Kidney (tissue), 13 donors: ENCODE measurements at regions not wholly inside any gene's neighbourhood (a gene's known extent, or its start where the extent isn't known, plus 50 kb on each side); places are given as distances from the start of the nearest gene placed in this dataset.

Source experiments
- DNase-seq, 5 donors: peaks; one replicate each; pipeline ENCODE4 v3.0.0-alpha.2; 2013 to 2020
- FAIRE-seq: peaks from 2 replicates; lab custom pipeline; 2012; peaks lifted over from hg19 to GRCh38; lab: Jason Lieb, UNC
- H3K27ac ChIP-seq, 2 donors: one replicate each; pipeline ENCODE4 v1.7.0; 2013; ENCODE audit warnings: low read depth in 2 of 2, low read length in 2 of 2, inconsistent platforms in 1 of 2
- H3K27me3 ChIP-seq: one replicate; pipeline ENCODE4 v1.7.1; 2013; ENCODE audit warnings: low read length, inconsistent platforms; ENCODE audit not compliant: control insufficient read depth, insufficient read depth
- H3K36me3 ChIP-seq, 3 donors: one replicate each; pipeline versions ENCODE4 v1.7.0 to v1.7.1; 2013; ENCODE audit warnings: low read length in 3 of 3, control low read depth in 1 of 3, inconsistent platforms in 1 of 3; ENCODE audit not compliant: insufficient read depth in 3 of 3, control insufficient read depth in 2 of 3
- H3K4me1 ChIP-seq, 3 donors: one replicate each; pipeline versions ENCODE4 v1.7.0 to v1.7.1; 2013; ENCODE audit warnings: low read length in 3 of 3, inconsistent platforms in 1 of 3, low read depth in 1 of 3; ENCODE audit not compliant: control insufficient read depth in 2 of 3, insufficient read depth in 2 of 3
- H3K4me3 ChIP-seq, 3 donors: one replicate each; pipeline versions ENCODE4 v1.7.0 to v1.8.1; 2013; ENCODE audit warnings: low read length in 3 of 3, control low read depth in 1 of 3, inconsistent platforms in 1 of 3
- H3K9ac ChIP-seq, 3 donors: one replicate each; pipeline versions ENCODE4 v1.7.0 to v1.7.1; 2013; ENCODE audit warnings: low read length in 3 of 3, control low read depth in 1 of 3, inconsistent platforms in 1 of 3
- H3K9me3 ChIP-seq, 3 donors: one replicate each; pipeline versions ENCODE4 v1.7.0 to v1.7.1; 2013; ENCODE audit warnings: low read length in 3 of 3, control low read depth in 1 of 3, inconsistent platforms in 1 of 3; ENCODE audit not compliant: control insufficient read depth in 2 of 3, insufficient read depth in 1 of 3
- intact Hi-C: fragments of 100-400 bp; cut with DNase I; formaldehyde crosslinking; loops from one replicate; pipeline ENCODE4 v1.11.1; 2022
- TF ChIP-seq, protein P1 (sequence below): IDR thresholded peaks from 3 replicates; pipeline ENCODE4 v1.5.1; 2012; ENCODE audit warnings: mild to moderate bottlenecking, moderate library complexity, borderline replicate concordance; ENCODE audit not compliant: insufficient read depth; ENCODE audit errors: extremely low read depth
- donor health status: control.
- donor health status: control.
- donor health status: control.
- donor health status: control.
- donor health status: control.
- donor health status: DM: yes; HTN: yes; CAD: no.
- donor health status: Normal renal cell carcinoma (clear cell type).

DNA sequence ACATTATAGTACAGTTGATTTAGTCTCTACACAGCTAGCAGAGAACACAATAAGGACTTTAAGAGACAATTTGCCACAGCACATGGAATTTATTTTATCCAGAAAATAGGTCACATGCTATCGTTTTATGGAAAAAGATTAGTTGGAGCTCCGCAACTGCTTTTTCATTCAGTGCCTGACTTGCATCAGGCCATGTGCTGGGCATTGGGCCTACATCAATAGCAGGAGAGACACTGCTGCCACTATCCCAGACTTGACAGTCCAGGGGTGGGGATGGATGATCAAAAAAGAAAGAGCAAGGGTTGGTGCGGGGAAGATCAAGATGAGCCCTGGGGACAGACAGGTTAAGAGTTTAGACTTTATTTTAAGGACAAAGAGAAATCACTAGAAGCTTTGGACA is 75.2 kb upstream of the C3orf80 start:
- no peak overlapping the region for H3K4me3 ChIP-seq
- FAIRE-seq: no peak
- no peak overlapping the region for H3K27ac ChIP-seq
- H3K4me1 ChIP-seq: no peaks in the 10 kb centered on the region
- H3K9ac ChIP-seq: no peak overlapping the region
- no peak for DNase-seq
- TF ChIP-seq, protein P1, sequence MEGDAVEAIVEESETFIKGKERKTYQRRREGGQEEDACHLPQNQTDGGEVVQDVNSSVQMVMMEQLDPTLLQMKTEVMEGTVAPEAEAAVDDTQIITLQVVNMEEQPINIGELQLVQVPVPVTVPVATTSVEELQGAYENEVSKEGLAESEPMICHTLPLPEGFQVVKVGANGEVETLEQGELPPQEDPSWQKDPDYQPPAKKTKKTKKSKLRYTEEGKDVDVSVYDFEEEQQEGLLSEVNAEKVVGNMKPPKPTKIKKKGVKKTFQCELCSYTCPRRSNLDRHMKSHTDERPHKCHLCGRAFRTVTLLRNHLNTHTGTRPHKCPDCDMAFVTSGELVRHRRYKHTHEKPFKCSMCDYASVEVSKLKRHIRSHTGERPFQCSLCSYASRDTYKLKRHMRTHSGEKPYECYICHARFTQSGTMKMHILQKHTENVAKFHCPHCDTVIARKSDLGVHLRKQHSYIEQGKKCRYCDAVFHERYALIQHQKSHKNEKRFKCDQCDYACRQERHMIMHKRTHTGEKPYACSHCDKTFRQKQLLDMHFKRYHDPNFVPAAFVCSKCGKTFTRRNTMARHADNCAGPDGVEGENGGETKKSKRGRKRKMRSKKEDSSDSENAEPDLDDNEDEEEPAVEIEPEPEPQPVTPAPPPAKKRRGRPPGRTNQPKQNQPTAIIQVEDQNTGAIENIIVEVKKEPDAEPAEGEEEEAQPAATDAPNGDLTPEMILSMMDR: no peak
- H3K36me3 ChIP-seq: no peaks in the 10 kb centered on the region
- intact Hi-C loops: no loop called here
- H3K27me3 ChIP-seq: no peaks in the 10 kb centered on the region
- H3K9me3 ChIP-seq: no peaks in the 10 kb centered on the region

DNA sequence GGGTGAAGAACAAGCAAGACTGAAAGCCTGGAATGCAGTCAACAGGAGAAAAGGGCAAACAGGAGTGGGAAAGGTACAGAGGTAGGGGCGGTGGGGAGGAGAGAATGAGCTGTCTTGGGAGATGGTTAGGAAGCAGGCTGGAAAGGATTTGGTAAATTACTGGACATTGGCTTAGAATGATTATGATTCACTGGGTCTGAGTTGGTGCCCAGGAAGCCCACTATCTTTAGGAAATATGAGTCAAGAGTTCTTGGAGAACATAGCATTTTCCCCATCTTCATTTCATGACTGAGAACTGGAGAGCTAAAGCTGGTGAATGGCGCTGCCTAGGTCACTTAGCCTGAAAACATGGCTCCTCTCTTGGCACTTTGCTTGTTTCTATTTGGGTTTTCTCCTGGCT is 74.7 kb upstream of the C3orf80 start:
- no peaks in the 10 kb centered on the region for H3K36me3 ChIP-seq

DNA sequence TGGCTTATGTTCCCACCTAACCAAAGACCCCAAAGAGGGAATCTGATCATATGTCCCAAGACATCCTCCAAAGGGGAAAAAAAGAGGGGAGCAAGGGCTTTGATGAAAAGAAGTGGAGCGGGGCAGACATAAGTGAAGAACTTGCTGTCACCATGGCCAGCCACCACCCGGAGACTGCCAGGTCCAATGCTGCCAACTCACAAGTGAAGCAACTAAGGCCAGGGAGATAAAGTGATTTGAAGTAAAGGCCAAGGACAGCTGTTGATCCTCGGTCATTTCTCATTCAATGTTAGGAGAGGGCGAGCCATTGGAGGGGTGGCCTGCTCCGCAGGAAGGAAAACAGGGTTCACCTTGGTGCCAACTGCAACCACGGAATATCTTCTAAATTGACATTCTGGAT is 72.6 kb upstream of the C3orf80 start:
- Histone ChIP-seq H3K9ac (no peak overlapping the region), H3K36me3 (no peaks in the 10 kb centered on the region), H3K4me3 (no peak overlapping the region), H3K4me1 (no peaks in the 10 kb centered on the region), H3K27me3 (no peaks in the 10 kb centered on the region), H3K27ac (no peak overlapping the region), H3K9me3 (no peaks in the 10 kb centered on the region)
- intact Hi-C loops: no loop called here
- DNase-seq (no peak), FAIRE-seq (no peak)
- TF ChIP-seq, protein P1: no peak

More for the DNA sequence above, 74.7 kb upstream of the C3orf80 start:
- no peaks in the 10 kb centered on the region for H3K27me3 ChIP-seq
- H3K9ac ChIP-seq: no peak overlapping the region
- no peaks in the 10 kb centered on the region for H3K9me3 ChIP-seq
- H3K4me3 ChIP-seq: no peak overlapping the region
- TF ChIP-seq, protein P1: no peak
- no peak for FAIRE-seq
- no peaks in the 10 kb centered on the region for H3K4me1 ChIP-seq
- intact Hi-C loops: no loop called here
- DNase-seq: no peak
- no peak overlapping the region for H3K27ac ChIP-seq

DNA sequence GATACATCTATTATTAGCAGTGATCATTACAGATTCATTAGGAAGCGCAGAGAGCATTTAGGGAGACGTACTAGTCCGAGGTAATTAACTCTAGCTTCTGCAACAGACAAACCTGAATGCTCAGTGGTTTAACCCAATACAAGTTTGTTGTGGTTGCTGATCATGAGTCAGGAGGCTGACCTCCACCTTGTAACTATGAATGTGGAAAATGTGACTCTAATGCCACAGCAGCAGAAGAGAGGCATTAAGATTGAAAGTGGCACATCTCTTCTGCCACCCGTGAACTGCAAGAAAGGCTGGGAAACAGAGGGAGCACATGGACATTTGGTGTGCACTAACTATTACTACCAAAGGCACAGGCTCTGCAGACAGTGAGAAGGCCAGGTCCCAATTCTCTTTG is 71.2 kb upstream of the C3orf80 start:
- no peaks in the 10 kb centered on the region for H3K27me3 ChIP-seq
- TF ChIP-seq, protein P1: no peak
- no peak for FAIRE-seq
- H3K27ac ChIP-seq: no peak overlapping the region
- H3K36me3 ChIP-seq: no peaks in the 10 kb centered on the region
- no peaks in the 10 kb centered on the region for H3K4me1 ChIP-seq
- DNase-seq: no peak
- H3K4me3 ChIP-seq: no peak overlapping the region
- H3K9ac ChIP-seq: no peak overlapping the region
- no peaks in the 10 kb centered on the region for H3K9me3 ChIP-seq
- intact Hi-C loops: no loop called here
